ENCODE measurements at regions not wholly inside any gene's neighbourhood (a gene's known extent, or its start where the extent isn't known, plus 50 kb on each side); places are given as distances from the start of the nearest gene placed in this dataset.

- DNase-seq (ENCODE audit: low read depth in 2 of 2) = no peak
These were observed 68.8 kb upstream of the ARHGAP18 start for GRCh38 chr6:129778793-129779192.

GRCh38 chr6:129777371-129777770 is 67.4 kb upstream of the ARHGAP18 start:
- DNase-seq (ENCODE audit: low read depth in 2 of 2) = no peak

GRCh38 chr6:129776542-129777330 is 66.8 kb upstream of the ARHGAP18 start:
- no peak for DNase-seq (ENCODE audit: low read depth in 2 of 2)

DNA sequence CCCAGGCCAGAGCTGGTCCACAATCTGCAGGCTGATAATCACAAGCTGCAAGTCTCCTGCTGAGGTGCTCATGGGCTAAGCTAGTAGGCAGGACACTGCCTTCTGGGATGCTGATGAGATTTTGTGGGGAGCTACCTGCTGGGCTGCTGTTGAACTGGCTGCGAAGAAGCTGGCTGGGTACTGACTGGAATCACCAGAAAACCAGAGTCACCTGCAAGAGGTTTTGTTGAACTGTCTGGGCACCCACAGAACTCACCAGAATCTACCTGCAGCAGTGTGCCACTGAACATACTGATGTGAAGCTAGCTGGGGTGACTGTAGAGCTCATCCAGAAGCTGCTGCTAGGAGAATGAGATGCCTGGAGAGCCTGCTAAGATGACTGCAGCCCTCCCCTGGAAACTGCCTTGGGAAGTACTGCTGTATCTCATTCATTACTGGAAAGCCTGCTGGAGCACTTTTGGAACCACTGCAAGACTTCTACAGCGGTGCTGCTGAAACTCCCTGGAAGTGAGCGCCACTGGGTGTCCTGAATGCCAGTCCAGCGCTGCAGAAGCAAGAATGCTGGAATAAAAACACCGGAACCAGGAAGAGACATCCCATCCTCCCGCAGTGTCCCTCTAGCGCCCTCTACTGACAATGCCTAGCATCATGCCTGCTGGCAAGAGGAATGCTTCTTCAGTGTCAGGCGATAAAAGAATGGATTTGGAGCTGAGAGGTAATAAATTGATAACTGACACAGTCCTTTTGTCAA is 64.9 kb upstream of the ARHGAP18 start:
- DNase-seq (ENCODE audit: low read depth in 2 of 2) = peak; percentile 9 to 19

DNA sequence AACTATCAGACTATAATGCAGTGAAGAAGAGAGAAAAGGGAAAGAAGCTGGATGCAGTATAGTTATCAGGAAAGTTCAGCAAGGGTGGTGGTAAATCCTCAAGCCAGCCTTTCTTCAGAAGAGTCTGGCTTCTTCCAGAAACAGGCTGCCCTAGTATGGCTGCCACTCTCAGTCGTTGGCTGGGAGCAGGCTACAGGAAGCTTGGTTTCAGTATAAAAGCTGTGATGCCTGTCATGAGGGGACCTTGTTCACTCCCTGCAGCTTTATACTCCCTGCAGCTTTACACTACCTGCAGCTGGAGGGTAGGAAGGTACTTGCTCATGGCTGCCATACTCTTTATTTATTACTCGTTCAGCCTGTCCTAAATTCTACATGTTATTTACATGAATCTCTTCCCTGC is 63.3 kb upstream of the ARHGAP18 start:
- DNase-seq (ENCODE audit: low read depth in 2 of 2) = no peak

GRCh38 chr6:129771678-129772077 is 61.7 kb upstream of the ARHGAP18 start:
- DNase-seq (ENCODE audit: low read depth in 2 of 2) = no peak

- DNase-seq (ENCODE audit: low read depth in 2 of 2) = no peak
These were observed 58.0 kb upstream of the ARHGAP18 start for GRCh38 chr6:129767776-129768485.

DNA sequence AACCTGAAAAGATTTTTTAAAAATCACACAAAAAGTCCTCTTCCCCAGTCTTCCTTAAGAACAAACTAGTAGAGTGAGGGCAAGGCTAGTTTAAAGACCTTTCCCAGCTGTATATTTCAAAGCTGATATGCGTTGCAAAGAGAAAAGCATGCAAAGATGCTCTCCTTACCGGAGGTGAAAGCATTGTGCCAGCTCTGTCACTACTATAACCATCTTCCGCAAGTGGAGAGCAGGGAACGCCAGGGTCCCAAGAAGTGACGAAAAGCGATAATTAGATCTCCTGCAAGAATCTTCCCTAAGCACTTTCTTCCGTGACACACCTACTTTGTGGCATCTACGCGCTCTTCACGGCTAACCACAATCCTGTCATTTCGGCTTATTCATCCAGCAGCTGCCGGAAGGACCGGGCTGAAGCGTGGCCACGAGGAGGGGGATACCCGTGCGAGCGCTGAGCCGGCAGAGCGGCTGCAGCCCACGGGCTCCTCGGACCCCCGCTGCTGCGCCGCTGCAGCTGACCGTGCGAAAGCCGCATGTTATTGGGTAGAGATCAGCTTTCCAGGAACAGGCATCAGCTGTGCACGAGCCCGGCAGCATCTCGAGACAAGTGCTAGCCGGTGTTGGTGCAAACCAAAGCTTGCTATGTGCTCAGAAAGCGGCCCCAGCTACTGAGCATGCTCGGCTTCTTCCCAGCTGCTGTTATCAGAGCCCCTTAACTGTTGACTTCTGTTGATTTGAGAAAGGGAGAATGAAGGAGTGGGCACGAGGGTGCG is 57.2 kb upstream of the ARHGAP18 start:
- DNase-seq (ENCODE audit: low read depth in 2 of 2) = peak; percentile 61 to 62

DNA sequence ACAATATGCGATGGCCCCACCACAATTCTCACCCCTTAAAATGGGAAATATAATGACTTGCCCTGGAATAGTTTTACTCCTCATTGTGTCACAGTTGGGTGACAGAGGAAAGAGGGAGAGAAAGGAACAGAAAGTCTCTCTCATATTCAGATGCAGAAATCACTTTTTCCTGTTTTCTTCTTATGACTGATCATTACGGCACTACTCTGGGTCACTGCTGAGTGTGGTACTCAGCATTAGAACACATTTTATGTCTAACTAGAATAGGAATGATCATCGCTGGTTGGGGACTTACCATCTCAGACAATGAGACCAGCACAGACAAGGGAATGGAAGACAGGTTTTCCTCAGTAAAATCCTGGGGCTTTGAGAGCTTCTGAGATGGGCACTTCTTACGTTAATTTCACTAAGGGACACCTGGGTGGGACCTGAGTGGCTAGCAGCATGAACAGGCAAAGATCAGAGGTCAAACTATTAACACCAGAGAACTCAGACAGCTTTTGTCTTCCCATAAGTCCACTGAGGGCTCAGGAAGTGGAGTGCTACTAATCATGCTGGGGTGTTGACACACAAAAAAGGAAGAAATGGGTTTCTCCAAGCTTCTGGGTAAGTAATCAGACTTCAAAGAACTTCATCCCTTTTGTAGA is 54.9 kb upstream of the ARHGAP18 start:
- DNase-seq (ENCODE audit: low read depth in 2 of 2) = no peak

GRCh38 chr6:129759796-129760605 is 50.0 kb upstream of the ARHGAP18 start:
- no peak for DNase-seq (ENCODE audit: low read depth in 2 of 2)
